ENCODE measurements at regions not wholly inside any gene's neighbourhood (a gene's known extent, or its start where the extent isn't known, plus 50 kb on each side); places are given as distances from the start of the nearest gene placed in this dataset.

- TF ChIP-seq GATA3 (IDR thresholded peaks at IDR 0.05; ENCODE audit: low read depth, low read length) (no peak), GATA2 (IDR thresholded peaks at IDR 0.05; ENCODE audit: low read depth, low read length) (no peak)
These were observed 82.8 kb downstream of the GLUL start for GRCh38 chr1:182308826-182309225.
